Breast epithelium (tissue), 3 donors: ENCODE measurements at regions not wholly inside any gene's neighbourhood (a gene's known extent, or its start where the extent isn't known, plus 50 kb on each side); places are given as distances from the start of the nearest gene placed in this dataset.

Experiments
- POLR2A ChIP-seq: fragments of 450-650 bp; IDR thresholded peaks from one replicate; pipeline ENCODE4 v1.6.1; 2016; ENCODE audit warnings: antibody characterized with exemption, mild to moderate bottlenecking, moderate library complexity
- POLR2AphosphoS5 ChIP-seq, 3 donors: sonication (generic); formaldehyde crosslinking; IDR thresholded peaks; one replicate each; pipeline ENCODE4 v1.6.1; 2017; ENCODE audit warnings: antibody characterized with exemption in 3 of 3
- TF ChIP-seq, protein P1 (sequence below), 3 donors: fragments of 450-650 bp; IDR thresholded peaks; one replicate each; pipeline ENCODE4 v1.5.1; 2016 to 2017; ENCODE audit warnings: antibody characterized with exemption in 3 of 3, mild to moderate bottlenecking in 3 of 3, moderate library complexity in 3 of 3

DNA sequence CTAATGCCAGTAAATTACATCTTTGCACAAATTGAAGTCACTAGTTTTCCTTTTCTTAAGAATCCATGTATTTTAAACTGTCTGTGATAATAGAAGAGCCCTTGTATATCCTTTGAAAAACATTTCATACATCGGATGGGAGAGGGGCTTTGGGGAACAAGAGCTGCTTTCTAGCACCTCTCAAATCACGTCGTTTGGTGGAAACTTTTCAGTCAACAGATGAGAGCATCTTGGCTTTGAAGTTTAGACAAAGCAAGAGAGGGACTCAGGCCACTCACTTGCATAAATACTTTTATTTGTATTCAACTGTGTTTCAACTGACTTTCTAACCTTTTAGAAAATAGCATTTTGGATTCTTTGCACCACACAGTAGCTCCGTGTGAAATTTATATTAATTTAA lies 502.3 kb upstream of the IMPG1 start:
- TF ChIP-seq, protein P1, sequence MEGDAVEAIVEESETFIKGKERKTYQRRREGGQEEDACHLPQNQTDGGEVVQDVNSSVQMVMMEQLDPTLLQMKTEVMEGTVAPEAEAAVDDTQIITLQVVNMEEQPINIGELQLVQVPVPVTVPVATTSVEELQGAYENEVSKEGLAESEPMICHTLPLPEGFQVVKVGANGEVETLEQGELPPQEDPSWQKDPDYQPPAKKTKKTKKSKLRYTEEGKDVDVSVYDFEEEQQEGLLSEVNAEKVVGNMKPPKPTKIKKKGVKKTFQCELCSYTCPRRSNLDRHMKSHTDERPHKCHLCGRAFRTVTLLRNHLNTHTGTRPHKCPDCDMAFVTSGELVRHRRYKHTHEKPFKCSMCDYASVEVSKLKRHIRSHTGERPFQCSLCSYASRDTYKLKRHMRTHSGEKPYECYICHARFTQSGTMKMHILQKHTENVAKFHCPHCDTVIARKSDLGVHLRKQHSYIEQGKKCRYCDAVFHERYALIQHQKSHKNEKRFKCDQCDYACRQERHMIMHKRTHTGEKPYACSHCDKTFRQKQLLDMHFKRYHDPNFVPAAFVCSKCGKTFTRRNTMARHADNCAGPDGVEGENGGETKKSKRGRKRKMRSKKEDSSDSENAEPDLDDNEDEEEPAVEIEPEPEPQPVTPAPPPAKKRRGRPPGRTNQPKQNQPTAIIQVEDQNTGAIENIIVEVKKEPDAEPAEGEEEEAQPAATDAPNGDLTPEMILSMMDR (IDR thresholded peaks at IDR 0.05), result no peak
- TF ChIP-seq POLR2AphosphoS5 (IDR thresholded peaks at IDR 0.05) (no peak), POLR2A (no peak)
